NB4 (cell line): ENCODE measurements at regions not wholly inside any gene's neighbourhood (a gene's known extent, or its start where the extent isn't known, plus 50 kb on each side); places are given as distances from the start of the nearest gene placed in this dataset.

Experiments used
- DNase-seq: peaks from one replicate; pipeline ENCODE4 v3.0.0; 2010; ENCODE audit warnings: low read depth
- H3K4me3 ChIP-seq: one replicate; pipeline ENCODE4 v1.5.1; 2011; ENCODE audit warnings: mild to moderate bottlenecking, low read depth, low read length, moderate library complexity
- MYC ChIP-seq: IDR thresholded peaks from 2 replicates; pipeline ENCODE4 v1.6.1; 2011; ENCODE audit warnings: low read depth, low read length
- POLR2A ChIP-seq: IDR thresholded peaks from 2 replicates; pipeline ENCODE4 v1.6.1; 2011; ENCODE audit warnings: mild to moderate bottlenecking; ENCODE audit not compliant: insufficient read length; ENCODE audit errors: extremely low read depth
- TF ChIP-seq, protein P1 (sequence below): IDR thresholded peaks from 2 replicates; pipeline ENCODE4 v1.6.1; 2011; ENCODE audit warnings: low read depth, low read length
- TF ChIP-seq, protein P2 (sequence below): IDR thresholded peaks from one replicate; pipeline ENCODE4 v1.5.1; 2012; ENCODE audit warnings: low read depth, low read length

DNA sequence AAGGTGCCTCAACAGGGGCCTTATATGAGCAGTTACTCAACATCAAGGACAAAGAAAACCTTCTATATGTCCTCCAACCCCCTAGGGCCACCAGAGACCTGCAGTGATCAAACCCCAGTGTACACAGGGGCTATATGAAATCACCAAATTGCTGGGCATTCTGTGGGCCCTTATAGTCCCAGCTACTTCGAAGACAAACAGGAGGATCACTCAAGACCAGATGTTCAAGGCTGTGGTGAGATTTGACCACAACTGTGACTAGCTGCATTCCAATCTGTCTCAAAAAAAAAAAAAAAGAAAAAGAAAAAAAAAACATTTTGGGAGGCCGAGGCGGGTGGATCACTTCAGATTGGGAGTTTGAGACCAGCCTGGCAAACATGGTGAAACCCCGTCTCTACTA, 51.0 kb upstream of the PRB2 start:
- no peak overlapping the region for H3K4me3 ChIP-seq
- no peak for TF ChIP-seq POLR2A
- TF ChIP-seq, protein P1, sequence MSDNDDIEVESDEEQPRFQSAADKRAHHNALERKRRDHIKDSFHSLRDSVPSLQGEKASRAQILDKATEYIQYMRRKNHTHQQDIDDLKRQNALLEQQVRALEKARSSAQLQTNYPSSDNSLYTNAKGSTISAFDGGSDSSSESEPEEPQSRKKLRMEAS = no peak
- TF ChIP-seq, protein P2, sequence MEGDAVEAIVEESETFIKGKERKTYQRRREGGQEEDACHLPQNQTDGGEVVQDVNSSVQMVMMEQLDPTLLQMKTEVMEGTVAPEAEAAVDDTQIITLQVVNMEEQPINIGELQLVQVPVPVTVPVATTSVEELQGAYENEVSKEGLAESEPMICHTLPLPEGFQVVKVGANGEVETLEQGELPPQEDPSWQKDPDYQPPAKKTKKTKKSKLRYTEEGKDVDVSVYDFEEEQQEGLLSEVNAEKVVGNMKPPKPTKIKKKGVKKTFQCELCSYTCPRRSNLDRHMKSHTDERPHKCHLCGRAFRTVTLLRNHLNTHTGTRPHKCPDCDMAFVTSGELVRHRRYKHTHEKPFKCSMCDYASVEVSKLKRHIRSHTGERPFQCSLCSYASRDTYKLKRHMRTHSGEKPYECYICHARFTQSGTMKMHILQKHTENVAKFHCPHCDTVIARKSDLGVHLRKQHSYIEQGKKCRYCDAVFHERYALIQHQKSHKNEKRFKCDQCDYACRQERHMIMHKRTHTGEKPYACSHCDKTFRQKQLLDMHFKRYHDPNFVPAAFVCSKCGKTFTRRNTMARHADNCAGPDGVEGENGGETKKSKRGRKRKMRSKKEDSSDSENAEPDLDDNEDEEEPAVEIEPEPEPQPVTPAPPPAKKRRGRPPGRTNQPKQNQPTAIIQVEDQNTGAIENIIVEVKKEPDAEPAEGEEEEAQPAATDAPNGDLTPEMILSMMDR = no peak
- no peak for TF ChIP-seq MYC
- DNase-seq = no peak

DNA sequence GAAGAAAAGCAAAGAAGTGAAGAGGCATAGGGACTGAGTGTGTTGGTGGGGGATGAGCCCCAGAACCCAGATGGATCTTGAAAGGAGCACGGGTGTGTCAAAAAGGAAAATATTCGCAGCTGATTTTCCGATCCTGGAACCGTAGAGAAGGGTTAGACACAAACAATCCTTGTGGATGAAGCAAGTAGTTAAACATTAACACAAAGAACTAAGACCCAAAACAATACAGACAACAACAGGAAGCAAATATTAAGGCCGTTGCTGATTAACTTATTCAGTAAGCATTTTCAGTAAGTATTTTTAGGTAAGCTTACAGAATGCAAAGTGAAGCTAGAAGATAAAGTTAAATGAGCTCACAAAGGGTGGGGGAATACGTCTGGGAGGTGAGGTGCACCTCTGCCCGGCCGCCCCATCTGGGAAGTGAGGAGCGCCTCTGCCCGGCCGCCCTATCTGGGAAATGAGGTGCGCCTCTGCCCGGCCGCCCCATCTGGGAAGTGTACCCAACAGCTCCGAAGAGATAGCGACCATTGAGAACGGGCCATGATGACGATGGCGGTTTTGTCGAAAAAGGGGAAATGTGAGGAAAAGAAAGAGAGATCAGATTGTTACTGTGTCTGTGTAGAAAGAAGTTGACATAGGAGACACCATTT, 62.8 kb upstream of the PRB2 start:
- TF ChIP-seq POLR2A = no peak
- TF ChIP-seq MYC = no peak
- TF ChIP-seq, protein P2 = no peak
- TF ChIP-seq, protein P1 = no peak
- no peak overlapping the region for H3K4me3 ChIP-seq
- DNase-seq = no peak

DNA sequence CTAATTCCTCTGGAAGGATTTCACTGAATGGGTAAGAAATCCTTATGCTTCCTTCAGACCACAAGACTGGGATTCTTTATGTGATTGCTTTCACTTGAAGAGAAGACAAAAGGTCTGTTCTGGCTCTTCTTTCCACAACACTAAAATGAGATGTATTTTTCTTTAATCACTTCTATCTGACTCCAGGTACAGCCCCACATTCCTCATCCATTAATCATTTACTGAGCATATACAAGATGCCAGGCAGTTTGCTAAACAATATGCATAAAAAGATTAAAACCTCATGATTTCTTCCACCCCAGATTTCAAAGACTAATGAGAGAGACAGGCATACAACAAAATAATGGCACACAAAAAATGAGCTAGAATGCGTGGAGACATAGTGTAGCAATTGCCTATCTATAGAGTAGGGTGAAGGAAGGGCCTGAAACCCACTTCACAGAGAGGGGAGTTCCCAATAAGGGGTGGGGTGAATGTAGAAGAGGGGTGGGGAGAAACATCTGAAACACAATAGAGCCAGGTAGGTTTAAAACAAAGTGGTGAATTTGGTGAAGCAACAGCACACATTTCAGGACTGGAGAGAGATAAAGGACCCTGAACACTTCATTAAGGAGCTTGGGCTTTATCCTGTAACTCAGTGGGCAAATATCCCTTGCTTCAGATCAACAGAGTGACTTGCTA, 65.1 kb upstream of the PRB2 start:
- TF ChIP-seq, protein P1 = no peak
- TF ChIP-seq MYC (no peak), POLR2A (no peak)
- TF ChIP-seq, protein P2 = no peak
- DNase-seq = no peak
- no peak overlapping the region for H3K4me3 ChIP-seq

DNA sequence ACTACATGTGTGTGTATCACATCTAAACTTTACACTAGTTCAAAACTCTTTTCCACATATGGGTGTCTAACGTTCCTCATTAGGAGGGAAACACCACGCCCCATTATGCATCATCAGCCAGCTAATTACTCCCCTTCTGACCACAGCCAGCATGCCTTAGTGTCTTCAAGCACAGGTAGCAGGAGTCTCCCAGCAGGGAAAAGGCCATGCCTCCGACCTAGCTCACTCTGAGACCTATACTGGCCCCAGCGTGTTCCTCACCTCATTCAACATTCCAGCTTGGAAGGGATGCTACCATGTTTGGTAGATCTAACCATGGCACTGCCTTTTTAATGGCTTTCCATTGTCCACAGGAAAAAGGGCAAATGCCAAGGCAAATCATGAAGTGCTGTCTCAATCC, 66.1 kb upstream of the PRB2 start:
- DNase-seq = no peak
- TF ChIP-seq, protein P1 = no peak
- TF ChIP-seq MYC = no peak
- TF ChIP-seq, protein P2 = no peak
- no peak for TF ChIP-seq POLR2A
- H3K4me3 ChIP-seq = no peak overlapping the region

DNA sequence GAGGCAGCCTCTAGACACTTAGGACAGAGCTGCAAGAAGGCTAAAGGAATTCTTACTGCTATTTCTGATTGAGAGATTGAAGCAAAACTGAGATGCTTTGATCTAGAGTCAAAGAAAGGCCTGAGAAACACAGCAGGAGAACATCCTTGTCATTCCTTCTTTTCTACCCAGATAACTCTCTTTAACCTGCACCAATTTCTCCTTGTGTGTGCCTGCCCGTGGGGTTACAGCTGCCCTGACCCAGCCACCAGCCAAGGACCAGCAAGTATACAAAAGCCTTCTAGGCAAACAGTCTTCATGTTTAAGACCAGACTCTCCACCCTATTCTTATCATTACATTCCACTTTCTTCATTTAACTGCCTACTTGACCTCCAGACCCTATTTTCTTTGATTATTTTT, 81.7 kb upstream of the PRB2 start:
- no peak for TF ChIP-seq MYC
- TF ChIP-seq, protein P2 = no peak
- no peak for TF ChIP-seq POLR2A
- TF ChIP-seq, protein P1 = no peak
- DNase-seq = no peak

DNA sequence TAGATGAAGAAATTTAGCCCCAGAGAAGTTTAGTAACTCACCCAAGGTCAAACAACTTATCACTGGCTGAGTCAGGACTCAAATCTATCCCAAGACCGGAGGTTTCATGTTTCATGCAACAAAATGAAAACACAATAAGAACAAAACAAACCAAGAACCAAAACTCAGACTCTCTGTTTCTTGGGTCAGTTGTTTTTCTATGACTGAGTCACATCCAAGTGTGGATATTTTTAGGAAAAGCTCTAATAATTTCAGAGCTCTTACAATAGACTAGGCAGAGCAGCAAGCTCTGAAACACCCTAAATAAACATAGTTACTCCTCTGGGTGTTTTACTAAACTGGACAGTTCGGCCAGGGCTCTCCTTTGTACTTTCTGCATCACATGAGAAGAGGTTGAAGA, 87.6 kb upstream of the PRB2 start:
- TF ChIP-seq POLR2A = no peak
- no peak for TF ChIP-seq MYC
- TF ChIP-seq, protein P2 = no peak
- TF ChIP-seq, protein P1 = no peak
- no peak overlapping the region for H3K4me3 ChIP-seq
- no peak for DNase-seq

More for the DNA sequence above, 81.7 kb upstream of the PRB2 start:
- H3K4me3 ChIP-seq = no peak overlapping the region
